BE2C (cell line): ENCODE measurements at regions not wholly inside any gene's neighbourhood (a gene's known extent, or its start where the extent isn't known, plus 50 kb on each side); places are given as distances from the start of the nearest gene placed in this dataset.

ENCODE experiments used
- DNase-seq: peaks from one replicate; pipeline ENCODE4 v3.0.0-alpha.2; 2020
- H3K27me3 ChIP-seq: fragments of 250-450 bp; sonication (Bioruptor Pico); 2 replicates; pipeline ENCODE4 v1.5.1; 2020; ENCODE audit warnings: mild to moderate bottlenecking
- H3K36me3 ChIP-seq: fragments of 250-450 bp; sonication (Bioruptor Pico); 2 replicates; pipeline ENCODE4 v1.5.1; 2020; ENCODE audit warnings: mild to moderate bottlenecking
- H3K4me1 ChIP-seq: fragments of 250-450 bp; sonication (Bioruptor Pico); 2 replicates; pipeline ENCODE4 v1.5.1; 2020
- H3K4me3 ChIP-seq: 2 replicates; pipeline ENCODE4 v1.5.1; 2011; ENCODE audit warnings: low read depth, low read length
- H3K9me3 ChIP-seq: fragments of 250-450 bp; sonication (Bioruptor Pico); 2 replicates; pipeline ENCODE4 v1.5.1; 2020
- TF ChIP-seq, protein P1 (sequence below): IDR thresholded peaks from 2 replicates; pipeline ENCODE4 v1.5.1; 2012; ENCODE audit warnings: mild to moderate bottlenecking, low read depth, low read length

DNA sequence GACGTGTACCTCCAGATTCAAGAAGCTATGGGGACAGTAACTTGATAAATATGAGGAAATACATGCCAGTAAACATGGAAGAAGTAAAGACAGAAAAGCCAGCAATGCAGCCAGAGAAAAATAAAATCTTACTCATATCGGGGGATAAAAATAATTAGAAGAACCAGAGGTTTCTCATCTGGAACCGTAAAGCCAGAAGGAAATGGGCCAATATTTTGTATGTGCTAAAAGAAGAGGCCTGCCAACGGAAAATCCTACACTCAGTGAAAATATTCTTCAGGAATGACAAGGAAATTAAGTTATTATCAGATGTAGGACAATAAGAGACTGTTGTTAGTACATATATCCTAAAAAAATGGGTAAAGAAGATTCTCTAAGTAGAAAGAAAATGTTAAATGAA, 401.2 kb downstream of the CDC14C start:
- Histone ChIP-seq H3K4me1 (no peaks in the 10 kb centered on the region), H3K36me3 (no peaks in the 10 kb centered on the region), H3K4me3 (no peak overlapping the region), H3K27me3 (no peaks in the 10 kb centered on the region), H3K9me3 (no peaks in the 10 kb centered on the region)
- TF ChIP-seq, protein P1, sequence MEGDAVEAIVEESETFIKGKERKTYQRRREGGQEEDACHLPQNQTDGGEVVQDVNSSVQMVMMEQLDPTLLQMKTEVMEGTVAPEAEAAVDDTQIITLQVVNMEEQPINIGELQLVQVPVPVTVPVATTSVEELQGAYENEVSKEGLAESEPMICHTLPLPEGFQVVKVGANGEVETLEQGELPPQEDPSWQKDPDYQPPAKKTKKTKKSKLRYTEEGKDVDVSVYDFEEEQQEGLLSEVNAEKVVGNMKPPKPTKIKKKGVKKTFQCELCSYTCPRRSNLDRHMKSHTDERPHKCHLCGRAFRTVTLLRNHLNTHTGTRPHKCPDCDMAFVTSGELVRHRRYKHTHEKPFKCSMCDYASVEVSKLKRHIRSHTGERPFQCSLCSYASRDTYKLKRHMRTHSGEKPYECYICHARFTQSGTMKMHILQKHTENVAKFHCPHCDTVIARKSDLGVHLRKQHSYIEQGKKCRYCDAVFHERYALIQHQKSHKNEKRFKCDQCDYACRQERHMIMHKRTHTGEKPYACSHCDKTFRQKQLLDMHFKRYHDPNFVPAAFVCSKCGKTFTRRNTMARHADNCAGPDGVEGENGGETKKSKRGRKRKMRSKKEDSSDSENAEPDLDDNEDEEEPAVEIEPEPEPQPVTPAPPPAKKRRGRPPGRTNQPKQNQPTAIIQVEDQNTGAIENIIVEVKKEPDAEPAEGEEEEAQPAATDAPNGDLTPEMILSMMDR: no peak
- DNase-seq: no peak

DNA sequence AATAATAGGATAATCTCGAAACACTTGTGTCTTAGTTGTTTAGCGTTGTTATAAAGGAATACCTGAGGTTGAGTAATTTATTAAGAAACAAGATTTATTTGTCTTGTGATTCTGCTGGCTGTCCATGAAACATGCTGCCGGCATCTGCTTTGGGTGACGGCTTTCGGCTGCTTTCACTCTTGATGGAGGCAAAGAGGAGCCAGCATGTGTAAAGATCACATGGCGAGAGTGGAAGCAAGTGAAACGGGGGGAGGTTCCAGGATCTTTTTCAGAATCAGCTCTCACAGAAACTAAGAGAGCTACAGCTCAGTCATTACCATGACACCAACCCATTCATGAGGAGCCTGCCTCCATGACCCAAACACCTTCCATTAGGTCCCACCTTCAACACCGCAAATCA, 402.8 kb downstream of the CDC14C start:
- Histone ChIP-seq H3K4me1 (no peaks in the 10 kb centered on the region), H3K36me3 (no peaks in the 10 kb centered on the region), H3K4me3 (no peak overlapping the region), H3K9me3 (no peaks in the 10 kb centered on the region), H3K27me3 (no peaks in the 10 kb centered on the region)
- DNase-seq: no peak
- TF ChIP-seq, protein P1: no peak

DNA sequence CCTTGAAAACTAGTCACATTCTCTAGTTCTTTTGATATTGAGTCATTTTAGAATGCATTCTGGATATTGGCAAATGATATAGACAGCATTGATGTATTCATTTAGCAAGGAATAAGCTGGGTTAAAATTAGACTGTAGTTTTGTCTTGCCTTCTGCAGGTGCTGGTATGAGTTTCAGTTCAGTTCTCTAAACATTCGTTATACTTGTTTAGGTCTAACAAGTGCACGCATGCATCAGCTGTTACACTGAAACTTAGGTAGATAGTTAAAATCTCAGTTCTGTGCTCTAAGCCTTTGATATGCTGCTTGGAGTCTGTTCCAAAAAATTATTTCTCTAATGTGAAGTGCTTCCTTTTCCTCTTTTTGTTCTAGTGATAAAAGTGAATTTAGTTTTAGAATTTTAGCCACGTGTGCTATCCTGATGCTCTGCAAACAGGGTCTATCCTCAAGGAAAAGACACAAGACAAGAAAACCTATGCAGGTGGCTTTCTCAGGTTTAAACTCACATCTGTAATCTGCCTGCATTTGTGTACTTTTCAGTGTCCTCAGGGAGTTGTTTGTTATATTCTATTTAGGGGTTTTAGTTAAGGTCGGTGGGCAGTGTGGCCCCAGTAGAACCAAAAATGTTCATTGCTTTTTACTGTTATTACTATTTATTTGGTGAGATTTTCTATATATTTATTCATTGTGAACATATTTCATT, 409.0 kb downstream of the CDC14C start:
- H3K4me1 ChIP-seq: no peaks in the 10 kb centered on the region
- H3K9me3 ChIP-seq: no peaks in the 10 kb centered on the region
- no peak for DNase-seq
- TF ChIP-seq, protein P1: no peak
- no peaks in the 10 kb centered on the region for H3K36me3 ChIP-seq
- H3K27me3 ChIP-seq: no peaks in the 10 kb centered on the region
- no peak overlapping the region for H3K4me3 ChIP-seq

DNA sequence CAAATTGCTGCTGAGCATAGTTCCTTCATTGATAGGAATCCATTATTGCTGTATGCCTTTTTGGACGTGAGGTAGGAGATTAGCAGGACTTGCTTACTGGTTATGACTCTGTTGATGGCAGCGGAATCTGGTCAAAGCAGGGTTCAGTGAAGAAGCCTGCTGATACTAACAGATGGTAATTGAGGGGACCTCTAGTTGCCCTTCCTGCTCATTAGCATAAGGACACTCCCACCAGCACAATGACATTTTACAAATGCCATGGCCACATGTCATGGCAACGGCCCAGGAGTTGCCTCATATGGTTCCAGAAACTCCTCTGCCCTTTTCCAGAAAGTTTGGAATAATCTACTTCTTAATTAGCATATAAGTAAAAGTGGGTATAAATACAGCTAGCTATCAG, 417.5 kb downstream of the CDC14C start:
- DNase-seq: no peak
- no peaks in the 10 kb centered on the region for H3K36me3 ChIP-seq
- no peak overlapping the region for H3K4me3 ChIP-seq
- TF ChIP-seq, protein P1: no peak
- no peaks in the 10 kb centered on the region for H3K4me1 ChIP-seq
- no peaks in the 10 kb centered on the region for H3K9me3 ChIP-seq
- H3K27me3 ChIP-seq: no peaks in the 10 kb centered on the region

DNA sequence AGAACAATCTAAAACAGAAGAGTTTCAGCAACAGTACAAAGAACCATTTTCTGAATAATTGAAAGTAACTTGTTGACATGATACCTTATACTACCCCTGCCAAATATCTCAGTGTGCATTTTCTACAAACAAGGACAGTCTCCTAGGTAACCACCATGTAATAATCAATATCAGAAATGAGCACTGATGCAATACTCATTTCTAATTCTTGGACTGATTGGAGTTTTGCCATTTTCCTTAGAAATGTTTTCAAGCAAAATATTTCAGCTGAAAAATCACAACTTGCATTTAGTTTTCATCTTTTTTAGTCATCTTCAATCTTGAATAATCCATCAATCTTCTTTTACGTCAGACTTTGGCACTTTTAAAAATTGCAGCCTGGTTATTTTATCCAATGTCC, 420.2 kb downstream of the CDC14C start:
- no peaks in the 10 kb centered on the region for H3K9me3 ChIP-seq
- no peaks in the 10 kb centered on the region for H3K36me3 ChIP-seq
- no peak overlapping the region for H3K4me3 ChIP-seq
- DNase-seq: no peak
- no peaks in the 10 kb centered on the region for H3K27me3 ChIP-seq
- TF ChIP-seq, protein P1: no peak
- no peaks in the 10 kb centered on the region for H3K4me1 ChIP-seq

DNA sequence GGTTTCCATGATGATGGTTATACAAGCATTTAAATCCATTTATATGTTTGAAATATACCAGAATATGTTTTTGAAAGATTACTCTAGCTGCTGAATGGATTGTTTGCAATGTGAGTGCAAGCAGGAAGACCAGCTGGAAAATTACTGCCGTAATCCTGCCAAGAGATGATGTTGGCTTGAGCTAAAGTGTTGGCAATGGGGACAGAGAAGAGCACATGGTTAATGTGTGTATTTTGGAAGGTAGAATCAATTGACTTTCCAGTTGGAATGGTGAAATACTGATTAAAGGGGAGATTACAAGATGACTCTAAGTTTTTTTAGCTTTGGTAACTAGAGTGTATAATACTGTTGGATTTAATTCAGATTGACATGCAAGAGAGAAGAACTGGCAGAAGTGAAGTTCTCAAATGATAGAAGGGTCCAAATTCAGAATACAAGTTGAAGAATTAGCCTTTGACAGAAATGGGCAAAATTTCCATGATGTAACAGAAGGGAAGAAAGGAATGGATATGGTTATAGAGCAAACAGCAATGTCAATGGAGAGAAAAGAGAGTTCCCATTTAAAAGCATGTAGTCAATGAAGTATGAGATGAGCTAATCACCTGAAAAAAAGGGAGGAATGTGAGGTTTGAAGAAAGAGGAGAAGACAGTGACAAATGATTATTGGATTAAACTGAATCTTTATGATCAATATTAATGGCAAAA, 422.0 kb downstream of the CDC14C start:
- Histone ChIP-seq H3K9me3 (no peaks in the 10 kb centered on the region), H3K4me1 (no peaks in the 10 kb centered on the region), H3K27me3 (no peaks in the 10 kb centered on the region), H3K36me3 (no peaks in the 10 kb centered on the region), H3K4me3 (no peak overlapping the region)
- no peak for DNase-seq
- TF ChIP-seq, protein P1: no peak
